Muscle of leg (tissue), 3 donors: ENCODE measurements at regions not wholly inside any gene's neighbourhood (a gene's known extent, or its start where the extent isn't known, plus 50 kb on each side); places are given as distances from the start of the nearest gene placed in this dataset.

Experiments
- DNase-seq: peaks from one replicate; pipeline ENCODE4 v3.0.0; 2013
- H3K27ac ChIP-seq: one replicate; pipeline ENCODE4 v1.5.1; 2013; ENCODE audit warnings: mild to moderate bottlenecking, low read length, control low read depth
- H3K27me3 ChIP-seq: one replicate; pipeline ENCODE4 v1.6.1; 2013; ENCODE audit warnings: low read length; ENCODE audit not compliant: control insufficient read depth, insufficient read depth
- H3K36me3 ChIP-seq: one replicate; pipeline ENCODE4 v1.6.1; 2013; ENCODE audit warnings: low read length; ENCODE audit not compliant: control insufficient read depth, insufficient read depth
- H3K4me1 ChIP-seq: one replicate; pipeline ENCODE4 v1.6.1; 2013; ENCODE audit warnings: low read length; ENCODE audit not compliant: control insufficient read depth, insufficient read depth
- H3K4me3 ChIP-seq: one replicate; pipeline ENCODE4 v1.5.1; 2013; ENCODE audit warnings: low read length, control low read depth
- H3K9me3 ChIP-seq: replicated peaks from 2 replicates; pipeline ENCODE4 v1.6.1; 2013; ENCODE audit warnings: low read depth, low read length; ENCODE audit not compliant: control insufficient read depth
- WGBS: methylation state at CpG from one replicate; pipeline ENCODE4 v1.1.5; 2013; ENCODE audit warnings: missing lambda C conversion rate; ENCODE audit not compliant: insufficient coverage; 5-methylcytosine and 5-hydroxymethylcytosine counted together

DNA sequence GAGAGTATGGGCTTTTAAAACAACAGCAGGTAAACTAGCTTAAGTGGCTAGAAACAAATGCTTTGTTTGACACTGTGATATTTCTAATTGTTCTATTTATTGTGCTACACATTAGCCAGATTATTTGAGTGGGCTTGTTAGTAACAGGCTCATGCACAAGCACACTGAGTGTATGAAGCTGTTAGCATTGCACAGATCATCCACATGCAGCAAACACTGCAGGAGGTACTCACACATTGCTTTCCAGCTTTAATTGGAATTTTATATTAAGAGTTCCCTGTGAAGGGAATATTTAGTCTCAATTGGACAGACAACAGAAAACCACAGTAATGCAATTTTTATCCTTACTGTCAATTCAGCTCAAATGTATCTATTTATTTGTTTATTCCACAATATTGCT, 92.9 kb upstream of the ZNF804B start:
- H3K27me3 ChIP-seq: no peaks in the 10 kb centered on the region
- H3K4me1 ChIP-seq: no peaks in the 10 kb centered on the region
- no peaks in the 10 kb centered on the region for H3K9me3 ChIP-seq
- H3K36me3 ChIP-seq: no peaks in the 10 kb centered on the region
- no peak for DNase-seq
- H3K27ac ChIP-seq: no peak overlapping the region
- H3K4me3 ChIP-seq: no peak overlapping the region

DNA sequence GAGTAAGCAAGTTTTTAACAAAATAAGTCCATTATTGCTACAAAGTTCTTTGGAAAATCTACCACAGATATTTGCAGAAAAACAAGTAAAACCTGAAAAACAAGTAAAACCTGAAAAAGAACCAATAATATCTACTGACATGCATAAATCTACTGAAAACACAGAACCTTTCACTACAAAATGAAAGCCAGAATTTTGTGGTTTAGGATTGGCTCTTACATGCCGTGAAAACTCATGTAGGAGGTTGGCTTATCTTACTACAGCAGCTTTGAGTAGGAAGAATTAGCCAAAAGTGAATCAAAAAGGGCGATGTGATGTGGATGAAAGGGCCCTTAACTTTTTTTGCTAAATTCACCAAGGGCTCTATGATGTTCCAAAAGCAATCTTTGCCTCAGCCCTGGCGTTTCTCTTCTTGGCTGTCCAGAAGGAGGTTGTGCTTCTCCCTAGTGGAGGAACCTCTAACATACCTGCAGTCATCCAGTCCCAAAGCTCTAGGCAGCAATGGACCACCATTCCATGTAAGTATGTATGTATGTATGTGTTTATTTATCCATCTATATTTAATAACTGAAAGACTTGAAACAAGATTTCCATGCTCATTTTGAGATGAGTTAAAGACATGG, 93.5 kb upstream of the ZNF804B start:
- H3K27me3 ChIP-seq: no peaks in the 10 kb centered on the region
- no peak for DNase-seq
- no CpG with 5 or more reads among the region's 3 CpGs for WGBS
- H3K27ac ChIP-seq: no peak overlapping the region
- no peaks in the 10 kb centered on the region for H3K9me3 ChIP-seq
- no peaks in the 10 kb centered on the region for H3K36me3 ChIP-seq
- H3K4me3 ChIP-seq: no peak overlapping the region
- H3K4me1 ChIP-seq: no peaks in the 10 kb centered on the region

DNA sequence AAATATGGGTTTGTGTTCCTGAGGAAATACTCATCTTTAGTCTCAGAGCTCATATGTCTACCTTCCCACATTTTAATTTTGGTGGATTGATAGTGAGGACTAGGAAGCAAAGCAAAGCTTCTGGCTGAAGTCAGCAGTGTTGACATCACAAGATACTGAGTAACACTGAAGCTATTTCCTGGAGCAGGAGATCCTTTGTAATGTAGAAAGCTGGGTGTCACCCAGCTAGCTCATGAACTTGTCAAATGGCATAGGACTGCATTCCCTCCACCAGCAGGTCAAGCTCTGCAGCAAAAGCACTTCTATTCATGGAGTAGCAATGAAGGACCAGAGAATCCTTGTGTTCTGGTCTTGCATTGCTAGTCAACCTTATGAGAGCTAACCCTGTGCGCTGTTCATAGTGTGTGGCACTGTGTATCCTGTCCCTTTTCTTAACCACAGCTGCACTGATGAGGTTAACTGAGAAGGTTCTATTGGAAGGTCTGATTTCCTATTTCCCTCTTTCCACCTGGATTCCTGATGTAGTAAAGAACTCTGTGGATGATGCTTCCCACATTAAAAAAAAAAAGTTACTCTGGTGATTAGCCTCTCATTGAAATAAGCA, 94.8 kb upstream of the ZNF804B start:
- Histone ChIP-seq H3K27me3 (no peaks in the 10 kb centered on the region), H3K9me3 (no peaks in the 10 kb centered on the region), H3K27ac (no peak overlapping the region), H3K36me3 (no peaks in the 10 kb centered on the region), H3K4me1 (no peaks in the 10 kb centered on the region), H3K4me3 (no peak overlapping the region)
- DNase-seq: no peak
- no CpG with 5 or more reads among the region's 1 CpG for WGBS

DNA sequence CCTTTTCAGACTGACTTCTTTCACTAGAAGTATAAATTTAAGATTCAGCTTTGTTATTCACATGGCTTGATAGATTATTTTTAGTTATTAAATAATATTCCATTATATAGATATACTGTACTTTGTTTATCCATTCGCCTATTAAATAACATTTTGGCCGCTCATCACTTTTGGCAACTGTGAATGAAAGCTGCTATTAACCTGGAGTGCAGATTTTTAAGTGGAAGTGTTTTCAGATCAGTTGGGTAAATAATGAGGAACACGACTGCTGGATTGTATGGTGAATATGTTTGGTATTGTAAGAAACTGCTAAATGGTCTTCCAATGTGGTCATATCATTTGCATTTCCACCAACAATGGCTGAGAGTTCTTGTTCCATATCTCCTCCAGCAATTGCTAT, 97.6 kb upstream of the ZNF804B start:
- no peaks in the 10 kb centered on the region for H3K4me1 ChIP-seq
- no peaks in the 10 kb centered on the region for H3K27me3 ChIP-seq
- no peak overlapping the region for H3K27ac ChIP-seq
- no peaks in the 10 kb centered on the region for H3K36me3 ChIP-seq
- no peak for DNase-seq
- H3K4me3 ChIP-seq: no peak overlapping the region
- H3K9me3 ChIP-seq: no peaks in the 10 kb centered on the region
- WGBS: no CpG with 5 or more reads among the region's 3 CpGs

DNA sequence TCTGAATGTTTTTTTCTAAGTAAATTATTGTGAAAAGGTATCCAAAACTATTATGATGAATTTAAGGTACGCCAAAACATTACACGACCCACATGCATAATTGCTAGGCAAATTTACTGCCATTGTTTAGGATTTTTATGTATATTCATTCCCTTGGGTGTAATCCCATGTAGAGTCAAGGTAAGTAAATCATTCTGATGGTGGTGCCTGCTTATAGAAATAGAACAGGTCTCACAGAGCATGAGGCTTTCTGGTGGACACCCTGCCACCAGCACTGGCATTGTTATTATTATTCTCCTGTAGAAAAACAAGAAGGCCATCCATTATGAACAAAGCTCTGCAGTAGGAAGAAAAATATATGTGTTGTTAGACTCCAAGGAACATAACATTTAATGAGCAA, 111.7 kb upstream of the ZNF804B start:
- Histone ChIP-seq H3K4me1 (no peaks in the 10 kb centered on the region), H3K9me3 (no peaks in the 10 kb centered on the region), H3K27me3 (no peaks in the 10 kb centered on the region), H3K36me3 (no peaks in the 10 kb centered on the region), H3K27ac (no peak overlapping the region), H3K4me3 (no peak overlapping the region)
- DNase-seq: no peak
- WGBS: no CpG with 5 or more reads among the region's 2 CpGs

DNA sequence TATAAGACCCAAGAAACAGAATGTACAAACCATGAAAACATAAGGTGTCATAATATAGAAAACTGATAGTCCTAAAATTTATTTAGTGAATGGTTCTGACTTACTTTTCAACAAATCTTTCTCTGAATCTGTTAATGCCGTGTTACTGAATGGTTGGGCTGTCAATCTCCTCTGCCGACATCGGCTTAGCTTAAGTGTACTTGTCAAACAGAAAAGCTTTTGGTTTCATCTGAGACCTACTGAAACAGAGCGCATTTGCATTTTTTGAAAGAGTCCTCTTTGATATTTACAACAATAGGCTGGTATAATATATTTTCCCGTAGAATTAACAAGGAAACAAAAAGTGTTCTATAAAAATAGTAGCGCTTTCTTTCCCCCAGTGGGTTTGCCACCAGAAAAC, 120.9 kb upstream of the ZNF804B start:
- no peak overlapping the region for H3K4me3 ChIP-seq
- no peaks in the 10 kb centered on the region for H3K9me3 ChIP-seq
- no peaks in the 10 kb centered on the region for H3K36me3 ChIP-seq
- H3K27ac ChIP-seq: no peak overlapping the region
- no peaks in the 10 kb centered on the region for H3K4me1 ChIP-seq
- WGBS: no CpG with 5 or more reads among the region's 6 CpGs
- no peak for DNase-seq
- H3K27me3 ChIP-seq: no peaks in the 10 kb centered on the region

DNA sequence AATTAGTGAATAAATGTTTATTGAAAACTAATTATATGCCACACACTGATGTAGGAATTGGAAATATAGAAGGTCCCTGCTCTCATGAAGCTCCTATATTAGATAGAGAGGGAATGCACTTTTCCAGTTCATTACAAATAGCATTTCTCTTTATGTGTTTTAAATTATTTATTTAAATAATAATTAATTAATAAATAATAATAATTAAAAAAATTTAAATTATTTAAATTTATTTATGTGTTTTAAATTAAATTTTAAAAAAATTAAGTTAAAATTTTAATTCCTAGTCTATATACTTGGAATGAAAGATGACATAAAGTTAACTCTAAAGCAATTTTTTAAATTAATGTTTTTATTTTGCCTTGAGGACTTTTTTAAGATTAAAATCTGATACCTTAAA, 121.7 kb upstream of the ZNF804B start:
- H3K27me3 ChIP-seq: no peaks in the 10 kb centered on the region
- H3K9me3 ChIP-seq: no peaks in the 10 kb centered on the region
- no peak overlapping the region for H3K27ac ChIP-seq
- H3K4me1 ChIP-seq: no peaks in the 10 kb centered on the region
- H3K4me3 ChIP-seq: no peak overlapping the region
- no peak for DNase-seq
- no peaks in the 10 kb centered on the region for H3K36me3 ChIP-seq

DNA sequence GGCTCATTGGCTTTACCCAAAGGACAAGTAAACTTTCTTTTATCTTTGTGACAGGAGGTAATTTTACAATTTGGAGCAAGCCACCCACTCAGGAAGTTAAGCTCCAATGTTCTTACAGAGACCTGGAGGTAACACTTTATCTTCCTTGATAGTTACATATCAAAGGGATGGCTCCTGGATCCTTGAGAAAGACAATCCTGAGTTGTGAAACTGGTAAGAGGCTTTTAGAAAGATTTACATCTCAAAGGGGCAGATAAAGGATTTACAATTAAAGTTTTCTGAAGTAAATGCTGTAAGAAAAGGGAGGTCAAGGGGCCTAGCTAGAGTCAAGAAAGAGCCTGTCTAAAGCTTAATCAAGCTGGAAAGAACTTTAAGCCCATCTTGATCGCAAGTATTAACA, 124.4 kb upstream of the ZNF804B start:
- DNase-seq: no peak
- Histone ChIP-seq H3K9me3 (no peaks in the 10 kb centered on the region), H3K27me3 (no peaks in the 10 kb centered on the region), H3K27ac (no peak overlapping the region), H3K4me3 (no peak overlapping the region), H3K4me1 (no peaks in the 10 kb centered on the region), H3K36me3 (no peaks in the 10 kb centered on the region)
- no CpG with 5 or more reads among the region's 1 CpG for WGBS

DNA sequence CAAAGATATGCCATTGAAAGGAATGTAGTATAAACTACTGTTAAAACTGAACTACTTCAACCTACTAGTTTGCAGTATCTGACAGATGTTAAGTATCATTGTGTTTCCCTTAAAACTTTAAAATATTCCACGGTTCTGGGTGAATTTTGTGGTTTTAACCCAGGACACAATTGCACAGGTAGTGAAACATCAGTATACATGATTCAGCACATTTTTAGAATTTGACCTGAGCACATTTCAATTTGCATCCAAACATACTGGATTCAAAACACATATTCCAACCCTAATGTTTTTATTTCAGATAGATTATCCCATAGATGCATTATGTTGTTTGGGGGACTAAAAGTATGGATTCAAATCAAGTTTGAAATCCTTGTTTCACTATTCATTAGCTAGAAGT, 129.9 kb upstream of the ZNF804B start:
- H3K36me3 ChIP-seq: no peaks in the 10 kb centered on the region
- no CpG with 5 or more reads among the region's 1 CpG for WGBS
- no peak overlapping the region for H3K4me3 ChIP-seq
- no peaks in the 10 kb centered on the region for H3K27me3 ChIP-seq
- no peak overlapping the region for H3K27ac ChIP-seq
- no peaks in the 10 kb centered on the region for H3K9me3 ChIP-seq
- no peaks in the 10 kb centered on the region for H3K4me1 ChIP-seq
- DNase-seq: no peak

DNA sequence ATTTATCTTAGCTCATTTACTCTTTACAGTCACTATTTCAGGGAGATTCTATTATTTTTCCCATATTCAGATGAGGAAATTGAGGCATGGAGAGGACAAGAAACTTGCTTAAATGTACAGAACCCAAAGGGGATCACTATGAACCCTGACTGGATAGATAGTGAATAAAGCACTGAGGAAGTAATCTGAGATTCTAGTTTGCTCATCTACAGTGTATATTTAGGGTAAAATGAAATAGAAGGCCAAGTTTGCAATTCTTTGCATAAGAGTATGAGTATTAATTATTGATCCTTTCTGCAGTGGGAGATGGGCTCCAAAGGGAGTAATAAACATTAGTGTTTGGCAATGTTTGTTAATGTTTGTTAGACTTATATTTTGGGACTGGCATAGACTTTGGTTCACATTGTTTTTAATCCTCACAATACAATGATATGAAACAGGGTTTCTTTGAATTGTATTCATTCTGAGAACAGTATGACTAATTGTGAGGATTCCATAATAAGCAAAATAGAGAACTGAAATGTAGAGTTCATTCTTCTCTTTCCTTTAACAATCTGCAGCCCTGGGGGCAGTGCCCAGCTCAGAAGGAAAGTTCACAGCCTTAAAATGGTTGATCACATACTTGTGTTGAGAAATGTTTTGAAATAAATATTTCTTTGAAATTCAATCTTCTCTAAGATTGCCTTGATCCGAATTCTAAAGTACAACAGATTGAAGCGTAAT, 131.0 kb upstream of the ZNF804B start:
- Histone ChIP-seq H3K36me3 (no peaks in the 10 kb centered on the region), H3K27me3 (no peaks in the 10 kb centered on the region), H3K27ac (no peak overlapping the region), H3K9me3 (no peaks in the 10 kb centered on the region), H3K4me1 (no peaks in the 10 kb centered on the region), H3K4me3 (no peak overlapping the region)
- DNase-seq: no peak
- WGBS: no CpG with 5 or more reads among the region's 2 CpGs
